Thyroid gland (tissue), 4 donors: ENCODE measurements at regions not wholly inside any gene's neighbourhood (a gene's known extent, or its start where the extent isn't known, plus 50 kb on each side); places are given as distances from the start of the nearest gene placed in this dataset.

Experiments
- CTCF ChIP-seq, 6 experiments: fragments of 200-600 bp in 3 of 6; fragments of 450-650 bp in 3 of 6; sonication (generic) in 3 of 6; IDR thresholded peaks; one replicate each; pipeline ENCODE4 v1.5.1; 2016 to 2019; ENCODE audit warnings: antibody characterized with exemption in 6 of 6, mild to moderate bottlenecking in 2 of 6, inconsistent platforms in 1 of 6, moderate library complexity in 1 of 6
- POLR2A ChIP-seq, 2 donors: fragments of 450-650 bp; IDR thresholded peaks; one replicate each; pipeline ENCODE4 v1.6.1; 2017; ENCODE audit warnings: antibody characterized with exemption in 2 of 2, mild to moderate bottlenecking in 2 of 2, moderate library complexity in 1 of 2

DNA sequence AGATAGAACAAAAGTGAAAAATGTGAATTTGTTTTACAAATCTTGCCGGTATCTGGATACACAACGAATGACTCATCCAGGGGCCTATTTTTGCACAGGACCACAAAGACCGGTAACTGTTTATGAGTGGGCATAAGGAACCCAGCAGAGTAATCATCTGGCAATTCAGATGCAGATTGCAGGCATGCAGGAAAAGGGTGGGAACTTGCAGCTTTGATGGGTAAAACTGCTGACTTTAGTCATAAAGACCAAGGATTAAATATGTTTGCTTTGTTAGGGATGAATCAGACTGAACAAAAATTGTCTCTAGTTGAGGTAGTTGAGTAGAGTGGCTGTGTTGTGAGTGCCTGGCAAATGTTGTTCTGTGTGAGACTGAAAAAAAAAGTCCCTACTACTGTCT lies 309.6 kb upstream of the CCNH start:
- TF ChIP-seq CTCF (IDR thresholded peaks at IDR 0.05) (no peak), POLR2A (IDR thresholded peaks at IDR 0.05) (no peak)
